Suppressor macrophage treated with lipopolysaccharide for 1 hour (primary cell): ENCODE measurements at regions not wholly inside any gene's neighbourhood (a gene's known extent, or its start where the extent isn't known, plus 50 kb on each side); places are given as distances from the start of the nearest gene placed in this dataset.
A peak's percentile ranks its signal among the peaks of the same experiment; 100 is the strongest.
"Not testable (repeated sequence)": the region's sequence is repeated elsewhere in the genome, so short reads cannot be mapped to it uniquely, and the experiment has no call there.

Experiments
- DNase-seq, 3 donors: peaks; one replicate each; pipeline ENCODE4 v3.0.0-alpha.2; 2020 to 2022

GRCh38 chr3:134704133-134704532 is 53.3 kb upstream of the KY start:
- no peak for DNase-seq

- DNase-seq, result no peak
These were observed 53.7 kb upstream of the KY start for GRCh38 chr3:134704556-134704955.

- DNase-seq, result peak; percentile 6 to 36 (median 15)
These were observed 57.2 kb upstream of the KY start for GRCh38 chr3:134707908-134708597.

- DNase-seq, result no peak
These were observed 57.8 kb upstream of the KY start for GRCh38 chr3:134708671-134709070.

GRCh38 chr3:134709076-134709475 is 58.3 kb upstream of the KY start:
- DNase-seq, result no peak

- DNase-seq, result no peak
These were observed 58.9 kb upstream of the KY start for GRCh38 chr3:134709561-134710312.

- no peak for DNase-seq
These were observed 59.5 kb upstream of the KY start for GRCh38 chr3:134710313-134710680.

GRCh38 chr3:134711284-134711683 is 60.5 kb upstream of the KY start:
- DNase-seq, result peak in 2 of 3 donors; percentile 2 to 4

GRCh38 chr3:134713671-134714070 is 62.8 kb upstream of the KY start:
- DNase-seq, result peak in 1 of 3 donors; percentile 6

GRCh38 chr3:134718726-134719125 is 67.9 kb upstream of the KY start:
- DNase-seq, result no peak

- DNase-seq, result peak; percentile 12 to 48 (median 44)
These were observed 70.4 kb upstream of the KY start for GRCh38 chr3:134721214-134721613.

GRCh38 chr3:134722969-134723368 is 72.1 kb upstream of the EPHB1 start:
- DNase-seq, result no peak

- DNase-seq, result no peak
These were observed 65.4 kb upstream of the EPHB1 start for GRCh38 chr3:134729649-134730048.

GRCh38 chr3:134737516-134737915 is 57.5 kb upstream of the EPHB1 start:
- DNase-seq, result no peak

GRCh38 chr3:134740077-134740476 is 55.0 kb upstream of the EPHB1 start:
- not testable (repeated sequence) for DNase-seq

GRCh38 chr3:134742202-134742601 is 52.9 kb upstream of the EPHB1 start:
- DNase-seq, result no peak

GRCh38 chr3:134743006-134743405 is 52.1 kb upstream of the EPHB1 start:
- DNase-seq, result no peak
